Glutamatergic neuron (in vitro differentiated cells): ENCODE measurements at regions not wholly inside any gene's neighbourhood (a gene's known extent, or its start where the extent isn't known, plus 50 kb on each side); places are given as distances from the start of the nearest gene placed in this dataset.

ENCODE experiments used
- DNase-seq: peaks from one replicate; pipeline ENCODE4 v3.0.0; 2022
- H3K27ac Mint-ChIP-seq: one replicate; pipeline ENCODE4 v1.8.0; 2020; ENCODE audit warnings: mild to moderate bottlenecking, mixed read lengths, inconsistent platforms; ENCODE audit not compliant: unreplicated experiment
- H3K27me3 Mint-ChIP-seq: one replicate; pipeline ENCODE4 v1.8.0; 2020; ENCODE audit warnings: mild to moderate bottlenecking, moderate library complexity, mixed read lengths, inconsistent platforms; ENCODE audit not compliant: unreplicated experiment
- H3K36me3 Mint-ChIP-seq: one replicate; pipeline ENCODE4 v1.8.0; 2020; ENCODE audit warnings: mild to moderate bottlenecking, mixed read lengths, inconsistent platforms; ENCODE audit not compliant: unreplicated experiment
- H3K4me1 Mint-ChIP-seq: one replicate; pipeline ENCODE4 v1.8.0; 2020; ENCODE audit warnings: mild to moderate bottlenecking, low read depth, mixed read lengths, inconsistent platforms; ENCODE audit not compliant: unreplicated experiment
- H3K4me3 Mint-ChIP-seq: one replicate; pipeline ENCODE4 v1.8.0; 2020; ENCODE audit warnings: mild to moderate bottlenecking, mixed read lengths, inconsistent platforms; ENCODE audit not compliant: unreplicated experiment
- H3K9me3 Mint-ChIP-seq: one replicate; pipeline ENCODE4 v1.8.0; 2020; ENCODE audit warnings: mild to moderate bottlenecking, moderate library complexity, mixed read lengths, inconsistent platforms; ENCODE audit not compliant: unreplicated experiment
- CTCF ChIP-seq: fragments of 200-600 bp; sonication (generic); IDR thresholded peaks from one replicate; pipeline ENCODE4 v1.5.0; 2021; ENCODE audit not compliant: partially characterized antibody, unreplicated experiment

GRCh38 chr4:11914406-11914805 lies 485.7 kb upstream of the HS3ST1 start:
- Mint-ChIP-seq H3K4me1 (no peaks in the 10 kb centered on the region), H3K27ac (no peak overlapping the region), H3K4me3 (no peak overlapping the region), H3K9me3 (peaks cover 9% of the 10 kb centered on the region), H3K36me3 (no peaks in the 10 kb centered on the region), H3K27me3 (no peaks in the 10 kb centered on the region)
- TF ChIP-seq CTCF: no peak
- DNase-seq: no peak

- no peak for DNase-seq
- H3K4me1 Mint-ChIP-seq: no peaks in the 10 kb centered on the region
- peaks cover 7% of the 10 kb centered on the region for H3K9me3 Mint-ChIP-seq
- no peak overlapping the region for H3K27ac Mint-ChIP-seq
- no peak for TF ChIP-seq CTCF
- no peaks in the 10 kb centered on the region for H3K36me3 Mint-ChIP-seq
- H3K4me3 Mint-ChIP-seq: no peak overlapping the region
- no peaks in the 10 kb centered on the region for H3K27me3 Mint-ChIP-seq
Measured at GRCh38 chr4:11912886-11913285, 484.2 kb upstream of the HS3ST1 start.

- no peaks in the 10 kb centered on the region for H3K4me1 Mint-ChIP-seq
- no peak for DNase-seq
- no peaks in the 10 kb centered on the region for H3K27me3 Mint-ChIP-seq
- no peak for TF ChIP-seq CTCF
- H3K36me3 Mint-ChIP-seq: no peaks in the 10 kb centered on the region
- H3K9me3 Mint-ChIP-seq: peaks cover 5% of the 10 kb centered on the region
- H3K4me3 Mint-ChIP-seq: no peak overlapping the region
- H3K27ac Mint-ChIP-seq: no peak overlapping the region
Measured at GRCh38 chr4:11910812-11911211, 482.1 kb upstream of the HS3ST1 start.

GRCh38 chr4:11908712-11909111 lies 480.0 kb upstream of the HS3ST1 start:
- Mint-ChIP-seq H3K4me1 (no peaks in the 10 kb centered on the region), H3K27ac (no peak overlapping the region), H3K9me3 (peaks cover 5% of the 10 kb centered on the region), H3K36me3 (no peaks in the 10 kb centered on the region), H3K4me3 (no peak overlapping the region), H3K27me3 (no peaks in the 10 kb centered on the region)
- TF ChIP-seq CTCF: no peak
- no peak for DNase-seq

- no peak for TF ChIP-seq CTCF
- Mint-ChIP-seq H3K4me1 (no peaks in the 10 kb centered on the region), H3K27me3 (no peaks in the 10 kb centered on the region), H3K36me3 (no peaks in the 10 kb centered on the region), H3K4me3 (no peak overlapping the region), H3K9me3 (peaks cover 5% of the 10 kb centered on the region), H3K27ac (no peak overlapping the region)
- DNase-seq: no peak
Measured at GRCh38 chr4:11908205-11908604, 479.5 kb upstream of the HS3ST1 start.
